ENCODE measurements at regions not wholly inside any gene's neighbourhood (a gene's known extent, or its start where the extent isn't known, plus 50 kb on each side); places are given as distances from the start of the nearest gene placed in this dataset.

DNA sequence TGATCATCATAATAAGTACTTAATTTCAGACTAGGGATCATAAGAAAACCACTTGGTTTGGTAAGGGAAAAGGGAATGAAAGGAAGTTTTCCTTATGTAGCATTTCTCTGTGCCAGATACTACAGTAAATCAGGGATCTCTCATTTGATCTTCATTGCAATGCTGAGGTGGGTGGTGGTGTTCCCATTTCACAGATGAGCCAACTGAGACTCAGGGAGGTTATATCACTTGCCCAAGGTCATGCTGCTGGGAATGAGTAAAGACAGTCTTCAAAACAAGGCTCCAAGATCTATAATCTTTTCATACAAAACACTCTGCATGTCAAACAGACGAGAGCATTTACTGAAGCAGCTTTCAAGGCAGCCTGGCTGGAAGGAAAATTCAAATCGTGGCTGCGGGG lies 124.6 kb downstream of the GP2 start:
- H3K27ac ChIP-seq (ENCODE audit: low read length), result no peak overlapping the region
- no peaks in the 10 kb centered on the region for H3K36me3 ChIP-seq (ENCODE audit: insufficient read depth, low read length)
- DNase-seq (no peak), ATAC-seq (ENCODE audit: insufficient read depth, low read depth) (no peak)
- H3K4me1 ChIP-seq (ENCODE audit: insufficient read depth, low read length), result no peaks in the 10 kb centered on the region
- no peaks in the 10 kb centered on the region for H3K79me2 ChIP-seq (ENCODE audit: insufficient read depth, low read length)
- no peaks in the 10 kb centered on the region for H4K20me1 ChIP-seq (ENCODE audit: insufficient read depth, low read length)
- no peak overlapping the region for H3K4me2 ChIP-seq (ENCODE audit: insufficient read depth, low read length)
- no peak for TF ChIP-seq EZH2 (IDR thresholded peaks at IDR 0.05; ENCODE audit: borderline replicate concordance, low read depth, low read length, severe bottlenecking)
- TF ChIP-seq, protein P1, sequence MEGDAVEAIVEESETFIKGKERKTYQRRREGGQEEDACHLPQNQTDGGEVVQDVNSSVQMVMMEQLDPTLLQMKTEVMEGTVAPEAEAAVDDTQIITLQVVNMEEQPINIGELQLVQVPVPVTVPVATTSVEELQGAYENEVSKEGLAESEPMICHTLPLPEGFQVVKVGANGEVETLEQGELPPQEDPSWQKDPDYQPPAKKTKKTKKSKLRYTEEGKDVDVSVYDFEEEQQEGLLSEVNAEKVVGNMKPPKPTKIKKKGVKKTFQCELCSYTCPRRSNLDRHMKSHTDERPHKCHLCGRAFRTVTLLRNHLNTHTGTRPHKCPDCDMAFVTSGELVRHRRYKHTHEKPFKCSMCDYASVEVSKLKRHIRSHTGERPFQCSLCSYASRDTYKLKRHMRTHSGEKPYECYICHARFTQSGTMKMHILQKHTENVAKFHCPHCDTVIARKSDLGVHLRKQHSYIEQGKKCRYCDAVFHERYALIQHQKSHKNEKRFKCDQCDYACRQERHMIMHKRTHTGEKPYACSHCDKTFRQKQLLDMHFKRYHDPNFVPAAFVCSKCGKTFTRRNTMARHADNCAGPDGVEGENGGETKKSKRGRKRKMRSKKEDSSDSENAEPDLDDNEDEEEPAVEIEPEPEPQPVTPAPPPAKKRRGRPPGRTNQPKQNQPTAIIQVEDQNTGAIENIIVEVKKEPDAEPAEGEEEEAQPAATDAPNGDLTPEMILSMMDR (IDR thresholded peaks at IDR 0.05; ENCODE audit: borderline replicate concordance, extremely low read depth, low read length, poor library complexity, severe bottlenecking), result no peak
- H3K9ac ChIP-seq (ENCODE audit: low read depth, low read length), result no peak overlapping the region
- no peak overlapping the region for H2AFZ ChIP-seq (ENCODE audit: low read depth, low read length)
- H3K9me3 ChIP-seq (ENCODE audit: insufficient read depth, low read length, severe bottlenecking), result no peaks in the 10 kb centered on the region
- H3K27me3 ChIP-seq (ENCODE audit: insufficient read depth, low read length, poor library complexity), result peaks cover 2% of the 10 kb centered on the region
- no peak overlapping the region for H3K4me3 ChIP-seq (ENCODE audit: low read depth in 1 of 2, low read length in 2 of 2)

- Histone ChIP-seq H3K27me3 (ENCODE audit: insufficient read depth, low read length, poor library complexity) (no peaks in the 10 kb centered on the region), H3K4me3 (ENCODE audit: low read depth in 1 of 2, low read length in 2 of 2) (no peak overlapping the region), H3K9me3 (ENCODE audit: insufficient read depth, low read length, severe bottlenecking) (no peaks in the 10 kb centered on the region), H3K9ac (ENCODE audit: low read depth, low read length) (no peak overlapping the region), H3K79me2 (ENCODE audit: insufficient read depth, low read length) (no peaks in the 10 kb centered on the region), H2AFZ (ENCODE audit: low read depth, low read length) (no peak overlapping the region), H3K4me2 (ENCODE audit: insufficient read depth, low read length) (no peak overlapping the region), H3K27ac (ENCODE audit: low read length) (no peak overlapping the region), H4K20me1 (ENCODE audit: insufficient read depth, low read length) (no peaks in the 10 kb centered on the region), H3K4me1 (ENCODE audit: insufficient read depth, low read length) (no peaks in the 10 kb centered on the region), H3K36me3 (ENCODE audit: insufficient read depth, low read length) (no peaks in the 10 kb centered on the region)
- ATAC-seq (ENCODE audit: insufficient read depth, low read depth), result no peak
- DNase-seq, result no peak
- no peak for TF ChIP-seq EZH2 (IDR thresholded peaks at IDR 0.05; ENCODE audit: borderline replicate concordance, low read depth, low read length, severe bottlenecking)
- TF ChIP-seq, protein P1 (IDR thresholded peaks at IDR 0.05; ENCODE audit: borderline replicate concordance, extremely low read depth, low read length, poor library complexity, severe bottlenecking), result no peak
Observed at GRCh38 chr16:20192801-20193200, 119.1 kb upstream of the GPR139 start.

GRCh38 chr16:20191566-20191965 lies 117.9 kb upstream of the GPR139 start:
- ATAC-seq (ENCODE audit: insufficient read depth, low read depth) (no peak), DNase-seq (no peak)
- H4K20me1 ChIP-seq (ENCODE audit: insufficient read depth, low read length), result no peaks in the 10 kb centered on the region
- H3K4me1 ChIP-seq (ENCODE audit: insufficient read depth, low read length), result no peaks in the 10 kb centered on the region
- H3K4me3 ChIP-seq (ENCODE audit: low read depth in 1 of 2, low read length in 2 of 2), result no peak overlapping the region
- TF ChIP-seq EZH2 (IDR thresholded peaks at IDR 0.05; ENCODE audit: borderline replicate concordance, low read depth, low read length, severe bottlenecking), result no peak
- TF ChIP-seq, protein P1 (IDR thresholded peaks at IDR 0.05; ENCODE audit: borderline replicate concordance, extremely low read depth, low read length, poor library complexity, severe bottlenecking), result no peak
- no peaks in the 10 kb centered on the region for H3K27me3 ChIP-seq (ENCODE audit: insufficient read depth, low read length, poor library complexity)
- H2AFZ ChIP-seq (ENCODE audit: low read depth, low read length), result no peak overlapping the region
- H3K4me2 ChIP-seq (ENCODE audit: insufficient read depth, low read length), result no peak overlapping the region
- no peak overlapping the region for H3K27ac ChIP-seq (ENCODE audit: low read length)
- H3K79me2 ChIP-seq (ENCODE audit: insufficient read depth, low read length), result no peaks in the 10 kb centered on the region
- H3K9me3 ChIP-seq (ENCODE audit: insufficient read depth, low read length, severe bottlenecking), result no peaks in the 10 kb centered on the region
- H3K36me3 ChIP-seq (ENCODE audit: insufficient read depth, low read length), result no peaks in the 10 kb centered on the region
- no peak overlapping the region for H3K9ac ChIP-seq (ENCODE audit: low read depth, low read length)

- no peak for TF ChIP-seq EZH2 (IDR thresholded peaks at IDR 0.05; ENCODE audit: borderline replicate concordance, low read depth, low read length, severe bottlenecking)
- TF ChIP-seq, protein P1 (IDR thresholded peaks at IDR 0.05; ENCODE audit: borderline replicate concordance, extremely low read depth, low read length, poor library complexity, severe bottlenecking), result no peak
- H3K4me3 ChIP-seq (ENCODE audit: low read depth in 1 of 2, low read length in 2 of 2), result no peak overlapping the region
- H3K9ac ChIP-seq (ENCODE audit: low read depth, low read length), result no peak overlapping the region
- H4K20me1 ChIP-seq (ENCODE audit: insufficient read depth, low read length), result no peaks in the 10 kb centered on the region
- no peak overlapping the region for H3K27ac ChIP-seq (ENCODE audit: low read length)
- H3K36me3 ChIP-seq (ENCODE audit: insufficient read depth, low read length), result no peaks in the 10 kb centered on the region
- H3K9me3 ChIP-seq (ENCODE audit: insufficient read depth, low read length, severe bottlenecking), result peaks cover 4% of the 10 kb centered on the region
- no peak for ATAC-seq (ENCODE audit: insufficient read depth, low read depth)
- H2AFZ ChIP-seq (ENCODE audit: low read depth, low read length), result no peak overlapping the region
- no peaks in the 10 kb centered on the region for H3K27me3 ChIP-seq (ENCODE audit: insufficient read depth, low read length, poor library complexity)
- no peaks in the 10 kb centered on the region for H3K79me2 ChIP-seq (ENCODE audit: insufficient read depth, low read length)
- no peak overlapping the region for H3K4me2 ChIP-seq (ENCODE audit: insufficient read depth, low read length)
- DNase-seq, result no peak
- no peaks in the 10 kb centered on the region for H3K4me1 ChIP-seq (ENCODE audit: insufficient read depth, low read length)
Observed at GRCh38 chr16:20181949-20182348, 108.3 kb upstream of the GPR139 start.
